SU-DHL-6 (cell line): ENCODE measurements at regions not wholly inside any gene's neighbourhood (a gene's known extent, or its start where the extent isn't known, plus 50 kb on each side); places are given as distances from the start of the nearest gene placed in this dataset.

Experiments used
- EZH2phosphoT487 ChIP-seq: fragments of 200-600 bp; sonication (generic), shearing (Covaris generic); conservative IDR thresholded peaks from 2 replicates; pipeline ENCODE4 v1.6.1; 2018; ENCODE audit warnings: mild to moderate bottlenecking, antibody characterized with exemption, low read length, moderate library complexity, mixed read lengths
- TF ChIP-seq, protein P1 (sequence below): fragments of 200-600 bp; sonication (generic); IDR thresholded peaks from one replicate; pipeline ENCODE4 v1.5.1; 2017; ENCODE audit warnings: antibody characterized with exemption, mild to moderate bottlenecking, low read length, moderate library complexity; ENCODE audit not compliant: insufficient read depth, poor library complexity, severe bottlenecking

- TF ChIP-seq, protein P1, sequence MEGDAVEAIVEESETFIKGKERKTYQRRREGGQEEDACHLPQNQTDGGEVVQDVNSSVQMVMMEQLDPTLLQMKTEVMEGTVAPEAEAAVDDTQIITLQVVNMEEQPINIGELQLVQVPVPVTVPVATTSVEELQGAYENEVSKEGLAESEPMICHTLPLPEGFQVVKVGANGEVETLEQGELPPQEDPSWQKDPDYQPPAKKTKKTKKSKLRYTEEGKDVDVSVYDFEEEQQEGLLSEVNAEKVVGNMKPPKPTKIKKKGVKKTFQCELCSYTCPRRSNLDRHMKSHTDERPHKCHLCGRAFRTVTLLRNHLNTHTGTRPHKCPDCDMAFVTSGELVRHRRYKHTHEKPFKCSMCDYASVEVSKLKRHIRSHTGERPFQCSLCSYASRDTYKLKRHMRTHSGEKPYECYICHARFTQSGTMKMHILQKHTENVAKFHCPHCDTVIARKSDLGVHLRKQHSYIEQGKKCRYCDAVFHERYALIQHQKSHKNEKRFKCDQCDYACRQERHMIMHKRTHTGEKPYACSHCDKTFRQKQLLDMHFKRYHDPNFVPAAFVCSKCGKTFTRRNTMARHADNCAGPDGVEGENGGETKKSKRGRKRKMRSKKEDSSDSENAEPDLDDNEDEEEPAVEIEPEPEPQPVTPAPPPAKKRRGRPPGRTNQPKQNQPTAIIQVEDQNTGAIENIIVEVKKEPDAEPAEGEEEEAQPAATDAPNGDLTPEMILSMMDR, result no peak
- no peak for TF ChIP-seq EZH2phosphoT487
Measured at GRCh38 chr6:76706631-76707030, 634.2 kb upstream of the IMPG1 start.
